Loucy (cell line): ENCODE measurements at regions not wholly inside any gene's neighbourhood (a gene's known extent, or its start where the extent isn't known, plus 50 kb on each side); places are given as distances from the start of the nearest gene placed in this dataset.

Experiments used
- H2AFZ ChIP-seq: fragments of 200-600 bp; sonication (generic); 2 replicates; pipeline ENCODE4 v1.6.0; 2016; ENCODE audit warnings: antibody characterized with exemption, mild to moderate bottlenecking, low read length, moderate library complexity
- H3F3A ChIP-seq: fragments of 200-600 bp; 2 replicates; pipeline ENCODE4 v1.6.0; 2016; ENCODE audit warnings: antibody characterized with exemption, low read depth, mild to moderate bottlenecking
- H3K27me3 ChIP-seq: fragments of 200-600 bp; sonication (generic); 2 replicates; pipeline ENCODE4 v1.6.1; 2014; ENCODE audit warnings: low read length, mild to moderate bottlenecking; ENCODE audit not compliant: insufficient read depth, poor library complexity, severe bottlenecking
- H3K36me3 ChIP-seq: fragments of 200-600 bp; sonication (generic); 2 replicates; pipeline ENCODE4 v1.6.1; 2016; ENCODE audit warnings: low read length; ENCODE audit not compliant: insufficient read depth
- H3K4me1 ChIP-seq: fragments of 200-600 bp; sonication (generic); 2 replicates; pipeline ENCODE4 v1.5.1; 2014; ENCODE audit warnings: low read length, mild to moderate bottlenecking; ENCODE audit not compliant: insufficient read depth, poor library complexity, severe bottlenecking
- H3K4me2 ChIP-seq: fragments of 200-600 bp; sonication (generic); 2 replicates; pipeline ENCODE4 v1.6.0; 2014; ENCODE audit warnings: antibody characterized with exemption, low read length, low read depth, mild to moderate bottlenecking; ENCODE audit not compliant: poor library complexity, severe bottlenecking
- H3K4me3 ChIP-seq: fragments of 200-600 bp; sonication (generic); 2 replicates; pipeline ENCODE4 v1.5.1; 2014; ENCODE audit warnings: low read length, mild to moderate bottlenecking, mixed read lengths; ENCODE audit not compliant: poor library complexity, severe bottlenecking
- H3K79me2 ChIP-seq: fragments of 200-600 bp; sonication (generic); 2 replicates; pipeline ENCODE4 v1.6.1; 2014; ENCODE audit warnings: low read length; ENCODE audit not compliant: insufficient read depth
- H3K9ac ChIP-seq: fragments of 200-600 bp; sonication (generic); 2 replicates; pipeline ENCODE4 v1.6.0; 2014; ENCODE audit warnings: mild to moderate bottlenecking, low read depth, low read length, moderate library complexity; ENCODE audit not compliant: poor library complexity, severe bottlenecking
- H3K9me2 ChIP-seq: fragments of 200-600 bp; sonication (generic); replicated peaks from 2 replicates; pipeline ENCODE4 v1.6.1; 2016; ENCODE audit warnings: low read depth, low read length, mixed read lengths
- H3K9me3 ChIP-seq: fragments of 200-600 bp; sonication (generic); 2 replicates; pipeline ENCODE4 v1.6.1; 2014; ENCODE audit warnings: mild to moderate bottlenecking, antibody characterized with exemption, low read length, low read depth; ENCODE audit not compliant: insufficient read depth
- H4K20me1 ChIP-seq: fragments of 200-600 bp; sonication (generic); 2 replicates; pipeline ENCODE4 v1.6.0; 2014; ENCODE audit warnings: antibody characterized with exemption, low read length, mild to moderate bottlenecking; ENCODE audit not compliant: insufficient read depth, poor library complexity, severe bottlenecking
- CTCF ChIP-seq: fragments of 200-600 bp; sonication (generic); conservative IDR thresholded peaks from 2 replicates; pipeline ENCODE4 v1.5.1; 2014; ENCODE audit warnings: mild to moderate bottlenecking, antibody characterized with exemption, low read length
- EZH2phosphoT487 ChIP-seq: fragments of 200-600 bp; IDR thresholded peaks from 2 replicates; pipeline ENCODE4 v1.6.1; 2018; ENCODE audit warnings: antibody characterized with exemption, mild to moderate bottlenecking, moderate library complexity, borderline replicate concordance

GRCh38 chr4:11908205-11908604 lies 479.5 kb upstream of the HS3ST1 start:
- H3K27me3 ChIP-seq, result no peaks in the 10 kb centered on the region
- H3K9me2 ChIP-seq, result no peaks in the 10 kb centered on the region
- H3K79me2 ChIP-seq, result no peaks in the 10 kb centered on the region
- no peak for TF ChIP-seq CTCF
- TF ChIP-seq EZH2phosphoT487, result no peak
- H3K4me3 ChIP-seq, result no peak overlapping the region
- H3K36me3 ChIP-seq, result no peaks in the 10 kb centered on the region
- no peaks in the 10 kb centered on the region for H3F3A ChIP-seq
- no peak overlapping the region for H3K4me2 ChIP-seq
- no peaks in the 10 kb centered on the region for H3K4me1 ChIP-seq
- no peak overlapping the region for H3K9ac ChIP-seq
- no peaks in the 10 kb centered on the region for H4K20me1 ChIP-seq
- no peaks in the 10 kb centered on the region for H3K9me3 ChIP-seq
- no peak overlapping the region for H2AFZ ChIP-seq

GRCh38 chr4:11904846-11905739 lies 476.4 kb upstream of the HS3ST1 start:
- Histone ChIP-seq H3K9me2 (no peaks in the 10 kb centered on the region), H3K4me3 (no peak overlapping the region), H3K9ac (no peak overlapping the region), H3K79me2 (no peaks in the 10 kb centered on the region), H4K20me1 (no peaks in the 10 kb centered on the region), H3K9me3 (no peaks in the 10 kb centered on the region), H3K36me3 (no peaks in the 10 kb centered on the region), H3K4me2 (no peak overlapping the region), H2AFZ (no peak overlapping the region), H3K27me3 (no peaks in the 10 kb centered on the region), H3K4me1 (no peaks in the 10 kb centered on the region), H3F3A (no peaks in the 10 kb centered on the region)
- no peak for TF ChIP-seq CTCF
- no peak for TF ChIP-seq EZH2phosphoT487

- Histone ChIP-seq H3K27me3 (no peaks in the 10 kb centered on the region), H2AFZ (no peak overlapping the region), H3K9me2 (no peaks in the 10 kb centered on the region), H3K9me3 (no peaks in the 10 kb centered on the region), H3F3A (no peaks in the 10 kb centered on the region), H3K4me2 (no peak overlapping the region), H4K20me1 (no peaks in the 10 kb centered on the region), H3K4me3 (no peak overlapping the region), H3K9ac (no peak overlapping the region), H3K4me1 (no peaks in the 10 kb centered on the region), H3K36me3 (no peaks in the 10 kb centered on the region), H3K79me2 (no peaks in the 10 kb centered on the region)
- no peak for TF ChIP-seq EZH2phosphoT487
- no peak for TF ChIP-seq CTCF
These were observed 475.4 kb upstream of the HS3ST1 start for GRCh38 chr4:11904117-11904535.
